ENCODE measurements at regions not wholly inside any gene's neighbourhood (a gene's known extent, or its start where the extent isn't known, plus 50 kb on each side); places are given as distances from the start of the nearest gene placed in this dataset.
"Not testable (repeated sequence)": the region's sequence is repeated elsewhere in the genome, so short reads cannot be mapped to it uniquely, and the experiment has no call there.

DNA sequence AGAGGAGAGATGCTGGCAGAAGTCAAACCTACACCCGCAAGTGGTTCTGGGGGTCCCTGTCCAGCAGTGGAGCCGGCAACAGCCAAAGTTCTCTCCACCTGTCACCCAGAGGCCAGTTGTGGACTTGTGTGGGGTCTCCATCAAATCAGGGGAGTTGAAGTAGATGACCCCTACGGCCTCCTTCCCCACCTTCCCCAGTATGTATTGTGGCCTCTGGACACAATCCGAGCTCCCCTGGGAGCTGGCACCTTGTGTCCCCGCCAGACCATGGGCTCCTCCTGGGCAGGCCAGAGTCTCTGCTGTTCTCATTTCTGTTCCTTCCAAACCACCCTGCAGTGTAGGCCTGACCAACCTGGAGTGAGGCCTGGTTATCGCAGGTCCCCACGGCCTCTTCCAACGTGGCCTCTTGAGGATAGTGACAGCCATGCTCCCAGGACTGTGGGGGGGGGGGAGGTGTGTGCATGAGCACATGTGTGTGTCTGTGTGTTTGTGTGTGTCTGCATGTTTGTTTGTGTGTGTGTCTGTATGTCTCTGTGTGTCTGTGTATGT is 246.4 kb downstream of the MATN1 start:
- no peak for DNase-seq

DNA sequence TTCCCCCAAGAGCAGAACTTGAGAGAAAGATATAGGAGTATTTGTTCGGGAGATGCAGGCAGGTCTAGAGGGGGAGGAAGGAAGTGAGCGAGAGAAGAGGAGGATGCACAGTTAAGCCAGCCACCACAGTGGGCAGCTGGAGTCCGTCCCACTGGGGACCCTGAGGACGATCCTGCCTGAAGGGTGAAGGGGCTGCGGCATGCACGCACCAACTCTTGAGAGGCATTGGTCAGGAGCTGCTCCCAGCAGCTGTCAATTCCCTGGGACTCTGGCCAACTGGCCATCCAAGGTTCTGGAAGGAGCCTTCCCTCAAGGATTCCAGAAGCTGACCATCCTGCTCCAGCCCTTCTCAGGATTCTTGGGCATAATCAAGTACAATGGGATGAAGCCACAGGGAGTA is 246.9 kb downstream of the MATN1 start:
- DNase-seq = no peak

GRCh38 chr1:30475966-30476365 is 247.4 kb downstream of the MATN1 start:
- no peak for DNase-seq

DNA sequence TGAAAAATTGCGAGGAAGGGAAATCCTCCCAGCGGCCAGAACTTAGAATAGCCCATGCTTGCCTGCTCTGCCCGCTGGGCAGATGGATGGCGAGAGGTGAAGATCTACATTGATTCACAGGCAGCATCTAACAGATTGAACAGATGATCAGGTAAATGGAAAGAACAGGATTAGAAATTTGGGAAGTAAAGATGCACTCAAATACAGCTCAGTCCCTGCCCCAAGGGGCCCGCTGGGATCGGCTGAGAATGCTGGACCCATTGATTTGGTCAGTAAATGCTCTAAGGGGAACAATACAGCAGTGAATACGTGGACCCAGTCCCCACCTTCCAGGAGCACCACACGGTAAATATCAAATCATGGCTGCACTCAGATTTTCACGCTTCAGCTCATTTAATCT is 248.2 kb downstream of the MATN1 start:
- no peak for DNase-seq

DNA sequence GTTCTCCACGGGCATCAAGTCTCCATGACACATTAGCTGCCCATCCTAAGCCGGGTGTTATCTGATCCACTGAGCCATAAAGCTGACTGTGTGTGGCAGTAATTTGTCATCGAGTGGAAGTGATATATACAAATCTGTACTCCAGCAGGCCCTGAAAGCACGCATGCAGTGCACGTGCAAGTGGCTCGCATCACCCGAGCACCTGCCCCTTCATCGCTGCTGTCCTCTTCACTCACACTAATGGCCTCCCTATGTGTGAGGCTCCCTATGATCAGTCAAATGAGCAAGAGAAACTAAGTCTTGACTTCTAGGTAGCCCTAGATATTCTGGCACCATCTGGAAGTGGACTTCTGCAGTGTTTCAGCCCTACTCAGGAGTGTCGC is 248.6 kb downstream of the MATN1 start:
- DNase-seq = no peak

DNA sequence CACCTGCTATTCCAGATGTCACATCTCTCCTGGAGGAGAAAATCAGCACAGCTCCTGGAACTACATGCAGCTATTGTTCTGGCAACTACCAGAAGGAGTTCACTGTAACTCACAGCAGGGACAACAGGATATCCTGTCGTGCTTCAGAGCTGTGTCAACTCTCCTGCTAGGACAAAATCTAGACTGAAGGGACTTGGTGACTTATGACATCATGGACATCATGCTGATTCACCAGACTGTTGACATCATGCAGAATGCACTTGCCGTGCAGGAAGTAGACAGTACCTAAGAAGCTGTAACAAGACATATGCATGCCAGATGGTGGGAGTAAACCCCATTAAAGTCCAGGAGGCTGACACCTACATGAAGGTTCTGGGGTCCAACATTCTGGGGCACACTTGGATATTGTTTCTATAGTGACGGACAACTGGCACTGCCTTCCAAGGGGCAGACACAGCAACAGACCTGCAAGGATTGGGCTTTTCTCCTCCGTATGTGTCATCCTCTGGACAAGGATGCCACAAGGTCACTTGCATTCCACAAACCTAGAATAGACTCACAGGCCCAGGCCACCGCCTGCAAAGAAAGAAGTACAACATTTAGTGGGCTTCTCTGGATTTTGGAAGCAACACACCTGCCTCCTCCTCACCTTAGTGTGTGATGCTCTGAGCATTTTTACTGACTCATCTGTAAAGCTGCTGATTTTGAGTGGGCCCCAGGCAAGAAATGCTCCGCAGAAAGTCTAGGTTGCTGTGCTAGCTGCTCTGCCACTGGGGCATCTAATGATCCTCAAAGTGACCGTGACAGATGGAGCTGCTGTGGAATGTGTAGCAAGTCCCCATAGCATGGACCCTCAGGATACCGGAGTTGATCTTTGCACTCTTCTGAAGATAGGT is 249.2 kb downstream of the MATN1 start:
- no peak for DNase-seq

DNA sequence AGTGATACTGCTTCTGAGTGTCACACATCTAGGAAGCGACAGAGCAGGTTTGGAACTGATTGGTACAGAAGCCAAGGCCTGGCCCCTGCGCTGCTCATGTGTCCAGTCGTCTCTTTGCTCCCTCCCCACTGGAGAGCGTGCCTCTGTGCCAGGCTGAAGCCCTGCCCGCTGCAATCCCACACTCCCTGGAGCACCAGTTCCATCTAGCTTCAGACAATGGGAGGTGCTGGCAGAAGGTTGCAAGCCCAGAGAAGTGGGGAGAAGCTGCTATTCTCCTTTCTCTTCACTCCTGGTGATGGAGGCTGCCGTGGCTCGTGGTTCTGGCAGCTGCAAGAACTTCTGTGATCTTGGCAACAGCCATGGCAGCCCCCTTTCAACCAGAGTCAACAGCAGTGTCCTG is 250.9 kb downstream of the MATN1 start:
- DNase-seq = no peak

DNA sequence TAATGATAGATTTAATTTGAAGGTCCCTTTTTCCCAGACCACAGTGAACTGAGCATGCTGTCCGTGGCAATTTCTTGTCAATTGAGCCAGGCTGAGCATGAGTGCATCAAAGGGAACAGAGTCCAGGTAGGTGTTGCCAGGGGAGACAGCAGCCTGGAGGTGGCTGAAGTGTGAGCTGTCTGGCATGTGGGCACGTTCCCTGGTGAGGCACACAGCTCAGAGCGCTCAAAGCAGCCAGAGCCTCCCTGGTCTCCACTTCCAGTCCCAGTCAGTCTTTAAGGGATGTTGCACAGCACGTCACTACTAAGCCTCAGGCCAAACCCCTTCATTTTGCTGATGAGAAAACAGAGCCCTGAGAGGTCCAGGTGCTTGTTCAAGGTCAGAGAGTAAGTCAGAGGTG is 251.4 kb downstream of the MATN1 start:
- no peak for DNase-seq

DNA sequence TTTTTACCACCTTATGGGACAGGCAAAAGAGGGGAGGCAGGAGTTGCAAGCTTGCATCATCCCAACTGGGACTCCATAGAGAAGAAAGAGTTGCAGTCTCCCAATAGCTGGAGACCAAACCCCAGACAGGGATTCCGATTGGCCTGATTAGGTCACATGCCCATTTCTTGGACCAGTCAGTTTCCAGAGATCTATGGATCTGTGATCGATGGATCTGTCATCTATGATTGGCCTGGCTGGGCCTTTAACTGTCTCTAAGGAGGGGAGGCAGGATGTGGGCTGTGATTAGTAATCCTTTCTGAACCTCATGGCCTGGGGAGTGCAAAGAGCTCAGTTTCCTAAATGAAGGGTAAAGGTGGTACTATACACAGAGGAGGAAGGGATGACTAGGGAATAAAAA is 252.1 kb downstream of the MATN1 start:
- DNase-seq = peak; percentile 4

- no peak for DNase-seq
These were observed 254.0 kb downstream of the MATN1 start for GRCh38 chr1:30469426-30469825.

DNA sequence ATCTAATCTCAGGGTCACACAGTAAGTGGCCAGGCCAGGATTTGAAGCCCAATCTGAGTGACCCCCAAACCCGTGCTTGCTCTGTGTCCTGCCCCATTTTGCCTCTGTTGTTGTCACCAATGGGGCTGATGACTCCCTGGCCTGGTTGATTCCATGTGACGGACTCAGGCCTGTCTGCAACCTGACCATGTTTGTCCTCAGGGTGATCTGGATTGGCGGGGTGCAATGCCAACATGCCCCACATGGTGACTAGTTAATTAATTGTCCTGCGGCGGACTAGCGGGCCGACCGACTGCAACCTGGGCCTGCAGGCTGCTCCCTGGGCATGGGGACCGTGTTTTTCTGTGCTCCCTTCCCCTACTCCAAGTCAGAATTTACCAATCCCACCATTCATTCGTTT is 256.3 kb downstream of the MATN1 start:
- DNase-seq = no peak

GRCh38 chr1:30466610-30467009 is 256.8 kb downstream of the MATN1 start:
- no peak for DNase-seq

- DNase-seq = no peak
These were observed 257.4 kb downstream of the MATN1 start for GRCh38 chr1:30466026-30466425.

- DNase-seq = no peak
These were observed 258.3 kb downstream of the MATN1 start for GRCh38 chr1:30465096-30465495.

DNA sequence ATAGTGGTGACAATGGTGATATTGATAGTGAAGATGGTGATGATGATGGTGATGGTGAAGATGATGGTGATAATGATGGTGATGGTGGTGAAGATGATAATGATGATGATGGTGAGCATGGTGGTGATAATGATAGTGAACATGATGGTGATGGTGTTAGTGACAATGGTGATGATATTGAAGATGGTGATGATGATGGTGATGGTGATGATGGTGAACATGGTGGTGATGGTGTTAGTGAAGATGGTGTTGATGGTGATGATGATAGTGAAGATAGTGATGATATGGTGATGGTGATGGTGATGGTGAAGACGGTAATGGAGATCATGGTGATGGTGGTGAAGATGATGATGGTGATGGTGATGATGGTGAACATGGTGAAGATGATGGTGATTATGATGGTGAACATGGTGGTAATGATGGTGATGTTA is 259.2 kb downstream of the MATN1 start:
- DNase-seq = no peak

DNA sequence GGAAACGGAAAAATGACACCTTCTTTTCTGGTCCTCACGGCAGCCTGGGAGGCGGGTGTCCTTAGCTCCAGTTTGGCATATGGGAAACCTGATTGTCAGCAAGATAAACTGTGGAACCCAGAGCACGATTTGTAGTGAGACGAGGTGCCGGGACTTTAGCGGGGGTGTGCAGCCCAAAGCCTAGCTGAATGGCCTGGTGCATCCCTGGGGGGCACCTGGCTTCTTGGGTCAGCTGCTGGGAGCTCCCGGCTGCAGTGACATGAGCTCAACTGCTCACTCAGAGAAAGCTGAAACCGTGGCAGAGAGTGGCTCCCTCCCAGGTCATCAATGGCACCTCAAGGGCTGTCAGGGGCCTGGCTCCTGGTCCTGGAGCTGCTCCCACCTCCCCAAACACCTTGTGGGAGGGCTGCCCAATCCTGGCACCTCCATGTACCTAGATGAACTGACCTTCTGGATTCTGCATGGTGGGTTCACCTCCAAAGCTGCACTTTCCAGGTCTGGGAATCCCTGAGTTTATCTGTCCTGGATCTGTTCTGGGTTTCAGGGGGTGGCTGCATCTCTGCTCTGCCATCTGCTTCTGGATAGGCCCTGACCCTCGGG is 260.5 kb downstream of the MATN1 start:
- no peak for DNase-seq

- no peak for DNase-seq
These were observed 261.2 kb downstream of the MATN1 start for GRCh38 chr1:30462166-30462565.

GRCh38 chr1:30461640-30462039 is 261.7 kb downstream of the MATN1 start:
- DNase-seq = no peak

- DNase-seq = no peak
These were observed 262.7 kb downstream of the MATN1 start for GRCh38 chr1:30460661-30461060.

GRCh38 chr1:30458730-30459485 is 264.5 kb downstream of the MATN1 start:
- DNase-seq = not testable (repeated sequence)

- no peak for DNase-seq
These were observed 270.5 kb downstream of the MATN1 start for GRCh38 chr1:30452925-30453324.

DNA sequence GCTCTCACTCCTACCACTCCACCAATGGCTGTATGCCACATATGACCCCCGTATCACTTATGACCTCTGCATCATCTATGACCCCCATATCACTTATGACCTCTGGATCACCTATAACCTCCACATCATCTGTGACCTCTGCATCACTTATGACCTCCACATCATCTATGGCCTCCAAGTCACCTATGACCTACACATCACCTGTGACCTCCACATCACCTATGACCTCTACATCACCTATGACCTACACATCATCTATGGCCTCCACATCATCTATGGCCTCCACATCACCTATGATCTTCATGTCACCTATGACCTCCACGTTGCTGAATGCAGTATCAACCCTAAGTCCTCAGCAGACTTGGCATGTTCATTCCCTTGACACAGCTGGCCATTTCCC is 271.2 kb downstream of the MATN1 start:
- no peak for DNase-seq

DNA sequence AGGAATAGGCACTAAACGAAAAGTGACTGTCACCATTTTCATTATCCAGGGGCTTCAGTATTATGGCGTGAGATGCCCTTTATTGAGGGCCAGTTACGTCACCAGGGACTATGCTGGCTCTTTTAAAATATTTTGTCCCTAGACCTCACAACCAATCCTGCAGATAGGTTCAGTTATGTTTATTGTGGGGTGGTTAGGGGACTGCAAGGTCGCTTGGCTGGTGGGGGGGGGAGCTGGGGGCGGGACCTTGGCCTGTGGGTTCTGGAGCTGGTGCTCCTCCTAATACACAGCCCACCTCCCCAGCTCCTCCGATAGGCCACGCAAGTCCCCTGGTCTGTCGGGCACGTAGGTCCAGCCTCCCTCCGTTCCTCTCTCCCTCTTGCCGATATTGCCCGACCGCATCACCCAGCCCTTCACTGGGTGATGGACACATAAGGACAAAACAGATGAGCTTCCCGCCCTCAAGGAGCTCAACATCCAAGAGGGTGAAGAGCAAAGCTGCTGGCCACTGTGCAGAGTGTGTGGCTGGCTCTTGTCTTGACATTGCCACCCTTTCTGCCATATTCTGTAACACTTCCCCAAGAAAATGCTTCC is 271.8 kb downstream of the MATN1 start:
- DNase-seq = no peak
